ENCODE measurements at regions not wholly inside any gene's neighbourhood (a gene's known extent, or its start where the extent isn't known, plus 50 kb on each side); places are given as distances from the start of the nearest gene placed in this dataset.
"Not testable (repeated sequence)": the region's sequence is repeated elsewhere in the genome, so short reads cannot be mapped to it uniquely, and the experiment has no call there.

DNA sequence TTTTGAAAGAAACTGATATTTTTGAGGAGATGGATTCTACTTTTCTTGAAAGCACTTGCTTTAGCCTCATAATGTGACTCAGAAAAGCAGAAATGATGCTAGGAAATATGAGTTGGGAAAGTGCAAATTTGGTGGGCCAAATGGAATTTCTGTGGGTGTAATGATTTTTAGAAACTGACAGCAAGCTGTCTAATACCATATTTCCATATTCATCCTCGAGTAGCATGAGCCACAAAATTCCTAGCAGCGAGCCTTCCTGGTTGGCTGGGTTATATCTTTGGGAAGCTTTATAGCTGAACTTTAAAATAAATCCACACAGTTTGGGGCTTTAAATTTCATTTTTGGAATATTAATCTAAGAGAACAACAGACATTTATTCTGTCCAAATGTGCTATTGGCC lies 190.0 kb downstream of the DSC3 start:
- FAIRE-seq = no peak
- POLR2A ChIA-PET = no interaction called here

DNA sequence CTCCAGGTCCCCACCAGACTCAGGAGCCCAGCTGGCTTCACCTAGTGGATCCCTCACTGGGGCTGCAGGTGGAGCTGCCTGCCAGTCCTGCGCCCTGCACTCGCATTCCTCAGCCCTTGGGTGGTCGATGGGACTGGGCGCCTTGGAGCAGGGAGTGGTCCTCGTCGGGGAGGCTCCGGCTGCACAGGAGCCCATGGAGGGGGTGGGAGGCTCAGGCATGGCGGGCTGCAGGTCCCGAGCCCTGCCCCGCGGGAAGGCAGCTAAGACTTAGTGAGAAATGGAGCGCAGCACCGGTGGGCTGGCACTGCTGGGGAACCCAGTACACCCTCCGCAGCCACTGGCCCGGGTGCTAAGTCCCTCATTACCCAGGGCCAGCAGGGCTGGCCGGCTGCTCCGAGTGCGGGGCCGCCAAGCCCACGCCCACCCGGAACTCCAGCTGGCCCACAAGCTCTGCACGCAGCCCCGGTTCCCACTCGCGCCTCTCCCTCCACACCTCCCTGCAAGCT lies 203.4 kb downstream of the DSC3 start:
- H3K4me3 ChIP-seq; H3K27ac ChIP-seq; CTCF ChIA-PET; H3K9me3 ChIP-seq; ATAC-seq; FAIRE-seq; H3K4me2 ChIP-seq; H3K4me1 ChIP-seq; DNase-seq (ENCODE audit: low read depth in 1 of 2, low spot score in 1 of 2); POLR2A ChIA-PET: not testable (repeated sequence)
- no CpG with 5 or more reads among the region's 25 CpGs for WGBS (ENCODE audit: missing lambda C conversion rate)

More for the DNA sequence above, 190.0 kb downstream of the DSC3 start:
- WGBS (ENCODE audit: missing lambda C conversion rate) = 0% methylated on average over 2 of the region's 2 CpGs
- TF ChIP-seq FOSL2 (IDR thresholded peaks at IDR 0.05) (no peak), FOSL2 (CRISPR knock-in tag; IDR thresholded peaks at IDR 0.05) (no peak), CEBPB (IDR thresholded peaks at IDR 0.05) (no peak), MAZ (IDR thresholded peaks at IDR 0.05; ENCODE audit: borderline replicate concordance, low read depth, low read length) (no peak), GATA3 (IDR thresholded peaks at IDR 0.05; ENCODE audit: borderline replicate concordance) (no peak), FOSB (CRISPR knock-in tag; IDR thresholded peaks at IDR 0.05) (no peak), CBX2 (IDR thresholded peaks at IDR 0.05; ENCODE audit: borderline replicate concordance, low read depth) (no peak), NFE2L2 (conservative IDR thresholded peaks at IDR 0.05; ENCODE audit: low read length) (no peak), TP53 (CRISPR knock-in tag; IDR thresholded peaks at IDR 0.05) (no peak), CHD4 (IDR thresholded peaks at IDR 0.05; ENCODE audit: borderline replicate concordance) (no peak), HDAC2 (IDR thresholded peaks at IDR 0.05) (no peak), RNF2 (IDR thresholded peaks at IDR 0.05; ENCODE audit: borderline replicate concordance, low read depth) (no peak), ZNF302 (CRISPR knock-in tag; IDR thresholded peaks at IDR 0.05) (no peak), KDM1A (IDR thresholded peaks at IDR 0.05; ENCODE audit: low read depth) (no peak), POLR2A (IDR thresholded peaks at IDR 0.05; ENCODE audit: low read length) (no peak), HOXB5 (CRISPR knock-in tag; IDR thresholded peaks at IDR 0.05) (no peak)
- TF ChIP-seq, protein P1, sequence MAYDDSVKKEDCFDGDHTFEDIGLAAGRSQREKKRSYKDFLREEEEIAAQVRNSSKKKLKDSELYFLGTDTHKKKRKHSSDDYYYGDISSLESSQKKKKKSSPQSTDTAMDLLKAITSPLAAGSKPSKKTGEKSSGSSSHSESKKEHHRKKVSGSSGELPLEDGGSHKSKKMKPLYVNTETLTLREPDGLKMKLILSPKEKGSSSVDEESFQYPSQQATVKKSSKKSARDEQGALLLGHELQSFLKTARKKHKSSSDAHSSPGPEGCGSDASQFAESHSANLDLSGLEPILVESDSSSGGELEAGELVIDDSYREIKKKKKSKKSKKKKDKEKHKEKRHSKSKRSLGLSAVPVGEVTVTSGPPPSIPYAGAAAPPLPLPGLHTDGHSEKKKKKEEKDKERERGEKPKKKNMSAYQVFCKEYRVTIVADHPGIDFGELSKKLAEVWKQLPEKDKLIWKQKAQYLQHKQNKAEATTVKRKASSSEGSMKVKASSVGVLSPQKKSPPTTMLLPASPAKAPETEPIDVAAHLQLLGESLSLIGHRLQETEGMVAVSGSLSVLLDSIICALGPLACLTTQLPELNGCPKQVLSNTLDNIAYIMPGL (CRISPR knock-in tag; IDR thresholded peaks at IDR 0.05; ENCODE audit: borderline replicate concordance) = no peak
- TF ChIP-seq, protein P2, sequence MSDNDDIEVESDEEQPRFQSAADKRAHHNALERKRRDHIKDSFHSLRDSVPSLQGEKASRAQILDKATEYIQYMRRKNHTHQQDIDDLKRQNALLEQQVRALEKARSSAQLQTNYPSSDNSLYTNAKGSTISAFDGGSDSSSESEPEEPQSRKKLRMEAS (IDR thresholded peaks at IDR 0.05) = no peak
- TF ChIP-seq, protein P3, sequence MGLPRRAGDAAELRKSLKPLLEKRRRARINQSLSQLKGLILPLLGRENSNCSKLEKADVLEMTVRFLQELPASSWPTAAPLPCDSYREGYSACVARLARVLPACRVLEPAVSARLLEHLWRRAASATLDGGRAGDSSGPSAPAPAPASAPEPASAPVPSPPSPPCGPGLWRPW (IDR thresholded peaks at IDR 0.05) = no peak
- TF ChIP-seq, protein P4, sequence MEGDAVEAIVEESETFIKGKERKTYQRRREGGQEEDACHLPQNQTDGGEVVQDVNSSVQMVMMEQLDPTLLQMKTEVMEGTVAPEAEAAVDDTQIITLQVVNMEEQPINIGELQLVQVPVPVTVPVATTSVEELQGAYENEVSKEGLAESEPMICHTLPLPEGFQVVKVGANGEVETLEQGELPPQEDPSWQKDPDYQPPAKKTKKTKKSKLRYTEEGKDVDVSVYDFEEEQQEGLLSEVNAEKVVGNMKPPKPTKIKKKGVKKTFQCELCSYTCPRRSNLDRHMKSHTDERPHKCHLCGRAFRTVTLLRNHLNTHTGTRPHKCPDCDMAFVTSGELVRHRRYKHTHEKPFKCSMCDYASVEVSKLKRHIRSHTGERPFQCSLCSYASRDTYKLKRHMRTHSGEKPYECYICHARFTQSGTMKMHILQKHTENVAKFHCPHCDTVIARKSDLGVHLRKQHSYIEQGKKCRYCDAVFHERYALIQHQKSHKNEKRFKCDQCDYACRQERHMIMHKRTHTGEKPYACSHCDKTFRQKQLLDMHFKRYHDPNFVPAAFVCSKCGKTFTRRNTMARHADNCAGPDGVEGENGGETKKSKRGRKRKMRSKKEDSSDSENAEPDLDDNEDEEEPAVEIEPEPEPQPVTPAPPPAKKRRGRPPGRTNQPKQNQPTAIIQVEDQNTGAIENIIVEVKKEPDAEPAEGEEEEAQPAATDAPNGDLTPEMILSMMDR (IDR thresholded peaks at IDR 0.05) = no peak
- TF ChIP-seq, protein P5, sequence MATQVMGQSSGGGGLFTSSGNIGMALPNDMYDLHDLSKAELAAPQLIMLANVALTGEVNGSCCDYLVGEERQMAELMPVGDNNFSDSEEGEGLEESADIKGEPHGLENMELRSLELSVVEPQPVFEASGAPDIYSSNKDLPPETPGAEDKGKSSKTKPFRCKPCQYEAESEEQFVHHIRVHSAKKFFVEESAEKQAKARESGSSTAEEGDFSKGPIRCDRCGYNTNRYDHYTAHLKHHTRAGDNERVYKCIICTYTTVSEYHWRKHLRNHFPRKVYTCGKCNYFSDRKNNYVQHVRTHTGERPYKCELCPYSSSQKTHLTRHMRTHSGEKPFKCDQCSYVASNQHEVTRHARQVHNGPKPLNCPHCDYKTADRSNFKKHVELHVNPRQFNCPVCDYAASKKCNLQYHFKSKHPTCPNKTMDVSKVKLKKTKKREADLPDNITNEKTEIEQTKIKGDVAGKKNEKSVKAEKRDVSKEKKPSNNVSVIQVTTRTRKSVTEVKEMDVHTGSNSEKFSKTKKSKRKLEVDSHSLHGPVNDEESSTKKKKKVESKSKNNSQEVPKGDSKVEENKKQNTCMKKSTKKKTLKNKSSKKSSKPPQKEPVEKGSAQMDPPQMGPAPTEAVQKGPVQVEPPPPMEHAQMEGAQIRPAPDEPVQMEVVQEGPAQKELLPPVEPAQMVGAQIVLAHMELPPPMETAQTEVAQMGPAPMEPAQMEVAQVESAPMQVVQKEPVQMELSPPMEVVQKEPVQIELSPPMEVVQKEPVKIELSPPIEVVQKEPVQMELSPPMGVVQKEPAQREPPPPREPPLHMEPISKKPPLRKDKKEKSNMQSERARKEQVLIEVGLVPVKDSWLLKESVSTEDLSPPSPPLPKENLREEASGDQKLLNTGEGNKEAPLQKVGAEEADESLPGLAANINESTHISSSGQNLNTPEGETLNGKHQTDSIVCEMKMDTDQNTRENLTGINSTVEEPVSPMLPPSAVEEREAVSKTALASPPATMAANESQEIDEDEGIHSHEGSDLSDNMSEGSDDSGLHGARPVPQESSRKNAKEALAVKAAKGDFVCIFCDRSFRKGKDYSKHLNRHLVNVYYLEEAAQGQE (IDR thresholded peaks at IDR 0.05) = no peak
- H3K4me3 ChIP-seq = no peak overlapping the region
- CTCF ChIA-PET = no interaction called here
- no peaks in the 10 kb centered on the region for H3K9me3 ChIP-seq
- no peak for DNase-seq (ENCODE audit: low read depth in 1 of 2, low spot score in 1 of 2)
- no peak overlapping the region for H3K27ac ChIP-seq
- no peaks in the 10 kb centered on the region for H3K4me1 ChIP-seq
- H3K4me2 ChIP-seq = no peak overlapping the region
- no peak for ATAC-seq
